IgD-negative memory B cell (primary cell): ENCODE measurements at regions not wholly inside any gene's neighbourhood (a gene's known extent, or its start where the extent isn't known, plus 50 kb on each side); places are given as distances from the start of the nearest gene placed in this dataset.

ENCODE experiments used
- H3K27ac Mint-ChIP-seq, 3 donors: one replicate each; pipeline ENCODE4 v1.8.0; 2020 to 2022; ENCODE audit warnings: mild to moderate bottlenecking in 3 of 3, mixed read lengths in 3 of 3, moderate library complexity in 1 of 3
- H3K27me3 Mint-ChIP-seq: one replicate; pipeline ENCODE4 v1.8.0; 2021; ENCODE audit warnings: mixed read lengths
- H3K36me3 Mint-ChIP-seq: one replicate; pipeline ENCODE4 v1.8.0; 2020; ENCODE audit warnings: mild to moderate bottlenecking, mixed read lengths
- H3K4me1 Mint-ChIP-seq, 3 donors: one replicate each; pipeline ENCODE4 v1.8.0; 2020 to 2022; ENCODE audit warnings: mixed read lengths in 3 of 3, mild to moderate bottlenecking in 1 of 3
- H3K4me3 Mint-ChIP-seq, 4 donors: one replicate each; pipeline ENCODE4 v1.8.0; 2020 to 2022; ENCODE audit warnings: mild to moderate bottlenecking in 4 of 4, mixed read lengths in 4 of 4, moderate library complexity in 3 of 4
- H3K9me3 Mint-ChIP-seq, 3 donors: one replicate each; pipeline ENCODE4 v1.8.0; 2020 to 2021; ENCODE audit warnings: mixed read lengths in 3 of 3, mild to moderate bottlenecking in 1 of 3

DNA sequence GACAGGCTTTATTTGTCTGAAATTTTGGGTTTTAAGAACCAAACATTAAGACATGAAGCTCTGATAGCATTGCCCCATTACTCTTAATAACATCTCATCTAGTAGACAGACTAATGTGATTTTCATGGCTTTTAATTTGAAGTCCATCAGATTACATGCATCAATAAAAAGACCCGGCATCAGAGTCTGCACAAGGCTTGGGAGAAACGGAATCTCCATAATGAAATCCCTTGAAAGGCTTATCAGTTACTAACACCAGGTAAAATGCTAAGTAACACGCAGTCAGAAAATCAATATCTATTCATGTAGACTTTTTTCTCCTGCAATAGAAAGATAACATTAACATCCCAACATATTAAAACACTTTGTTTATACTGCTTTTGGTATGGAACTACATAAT lies 1485.2 kb upstream of the DDX18 start:
- peaks cover 0 to 19% (median 5%) of the 10 kb centered on the region in 3 donors for H3K9me3 Mint-ChIP-seq
- no peaks in the 10 kb centered on the region for H3K36me3 Mint-ChIP-seq
- no peaks in the 10 kb centered on the region for H3K27me3 Mint-ChIP-seq
- no peak overlapping the region for H3K4me3 Mint-ChIP-seq
- no peaks in the 10 kb centered on the region for H3K4me1 Mint-ChIP-seq
- no peak overlapping the region for H3K27ac Mint-ChIP-seq

- Mint-ChIP-seq H3K27me3 (no peaks in the 10 kb centered on the region), H3K9me3 (peaks cover 0 to 4% (median 0%) of the 10 kb centered on the region in 3 donors), H3K4me3 (no peak overlapping the region), H3K36me3 (no peaks in the 10 kb centered on the region), H3K27ac (no peak overlapping the region), H3K4me1 (no peaks in the 10 kb centered on the region)
Measured at GRCh38 chr2:116340690-116341089, 1473.8 kb upstream of the DDX18 start.

DNA sequence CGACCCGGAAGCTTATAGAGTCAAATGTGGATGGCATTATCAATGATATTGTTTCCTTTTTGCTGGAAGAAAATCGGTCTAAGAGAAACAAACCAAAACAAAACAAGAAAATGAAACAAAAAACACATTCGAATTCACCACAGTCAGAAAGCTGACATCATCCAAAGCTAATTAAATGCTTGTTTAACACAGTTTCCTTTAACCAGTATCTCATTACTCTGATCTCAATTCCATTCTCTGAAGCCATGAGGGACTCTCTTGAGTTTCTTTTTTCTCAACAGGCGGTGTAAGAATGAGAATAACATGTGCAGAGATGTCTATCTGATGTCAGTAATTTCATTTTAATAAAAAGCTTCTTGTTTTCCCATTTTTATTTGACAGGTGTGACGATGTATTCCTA lies 1448.3 kb upstream of the DDX18 start:
- Mint-ChIP-seq H3K4me3 (no peak overlapping the region), H3K4me1 (peaks cover 0 to 3% (median 0%) of the 10 kb centered on the region in 3 donors), H3K27me3 (no peaks in the 10 kb centered on the region), H3K9me3 (peaks cover 2 to 12% (median 2%) of the 10 kb centered on the region in 3 donors), H3K36me3 (no peaks in the 10 kb centered on the region), H3K27ac (no peak overlapping the region)

- H3K27ac Mint-ChIP-seq: no peak overlapping the region
- no peaks in the 10 kb centered on the region for H3K27me3 Mint-ChIP-seq
- no peaks in the 10 kb centered on the region for H3K36me3 Mint-ChIP-seq
- H3K9me3 Mint-ChIP-seq: peaks cover 0 to 13% (median 12%) of the 10 kb centered on the region in 3 donors
- H3K4me3 Mint-ChIP-seq: no peak overlapping the region
- H3K4me1 Mint-ChIP-seq: no peaks in the 10 kb centered on the region
Measured at GRCh38 chr2:116378786-116379185, 1435.7 kb upstream of the DDX18 start.

DNA sequence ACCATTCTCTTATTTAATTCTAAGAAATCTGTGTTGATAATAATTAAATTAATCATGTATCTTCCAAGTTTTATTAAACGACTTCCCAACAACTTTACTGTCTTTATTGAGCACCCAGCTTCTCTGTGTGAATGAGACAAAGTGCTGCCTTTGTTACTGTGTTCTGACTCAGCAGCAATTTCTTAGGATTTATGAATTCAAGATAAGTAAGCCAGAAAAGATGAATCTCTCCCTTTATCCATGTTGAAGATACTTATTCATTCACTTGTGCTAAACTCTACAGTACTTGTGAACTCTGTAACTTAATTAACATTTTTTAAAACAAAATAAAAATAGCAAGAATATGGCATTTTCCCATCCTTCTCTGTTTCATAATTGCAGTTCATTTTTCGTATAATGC lies 1403.3 kb upstream of the DDX18 start:
- H3K27ac Mint-ChIP-seq: no peak overlapping the region
- no peaks in the 10 kb centered on the region for H3K27me3 Mint-ChIP-seq
- H3K36me3 Mint-ChIP-seq: peaks cover 2% of the 10 kb centered on the region
- no peaks in the 10 kb centered on the region for H3K4me1 Mint-ChIP-seq
- H3K4me3 Mint-ChIP-seq: no peak overlapping the region
- H3K9me3 Mint-ChIP-seq: peaks cover 2 to 20% (median 9%) of the 10 kb centered on the region in 3 donors

- H3K4me3 Mint-ChIP-seq: no peak overlapping the region
- peaks cover 5% of the 10 kb centered on the region for H3K36me3 Mint-ChIP-seq
- H3K9me3 Mint-ChIP-seq: peaks cover 5 to 19% (median 5%) of the 10 kb centered on the region in 3 donors
- H3K27me3 Mint-ChIP-seq: no peaks in the 10 kb centered on the region
- H3K4me1 Mint-ChIP-seq: no peaks in the 10 kb centered on the region
- no peak overlapping the region for H3K27ac Mint-ChIP-seq
Measured at GRCh38 chr2:116413659-116414058, 1400.8 kb upstream of the DDX18 start.

- H3K36me3 Mint-ChIP-seq: peaks cover 5% of the 10 kb centered on the region
- H3K27ac Mint-ChIP-seq: no peak overlapping the region
- H3K9me3 Mint-ChIP-seq: peaks cover 5 to 14% (median 7%) of the 10 kb centered on the region in 3 donors
- no peak overlapping the region for H3K4me3 Mint-ChIP-seq
- H3K4me1 Mint-ChIP-seq: no peaks in the 10 kb centered on the region
- no peaks in the 10 kb centered on the region for H3K27me3 Mint-ChIP-seq
Measured at GRCh38 chr2:116416731-116417377, 1397.6 kb upstream of the DDX18 start.

DNA sequence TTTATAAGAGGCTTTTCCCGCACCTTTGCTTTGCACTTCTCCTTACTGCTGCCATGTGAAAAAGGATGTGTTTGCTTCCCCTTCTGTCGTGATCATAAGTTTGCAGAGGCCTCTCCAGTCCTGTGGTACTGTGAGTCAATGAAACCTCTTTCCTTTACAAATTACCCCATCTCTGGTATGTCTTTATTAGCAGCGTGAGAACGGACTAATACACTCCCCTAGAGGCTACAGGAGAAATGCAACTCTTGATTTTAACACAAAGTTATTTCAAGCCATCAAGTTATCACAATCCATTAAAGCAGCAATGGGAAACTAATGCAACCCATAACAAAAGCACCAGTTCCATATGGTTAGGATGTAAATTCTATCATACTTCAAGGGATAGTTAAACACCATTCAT lies 1378.8 kb upstream of the DDX18 start:
- Mint-ChIP-seq H3K4me1 (no peaks in the 10 kb centered on the region), H3K27ac (no peak overlapping the region), H3K9me3 (peaks cover 0 to 9% (median under 1%) of the 10 kb centered on the region in 3 donors), H3K36me3 (no peaks in the 10 kb centered on the region), H3K27me3 (no peaks in the 10 kb centered on the region), H3K4me3 (no peak overlapping the region)

DNA sequence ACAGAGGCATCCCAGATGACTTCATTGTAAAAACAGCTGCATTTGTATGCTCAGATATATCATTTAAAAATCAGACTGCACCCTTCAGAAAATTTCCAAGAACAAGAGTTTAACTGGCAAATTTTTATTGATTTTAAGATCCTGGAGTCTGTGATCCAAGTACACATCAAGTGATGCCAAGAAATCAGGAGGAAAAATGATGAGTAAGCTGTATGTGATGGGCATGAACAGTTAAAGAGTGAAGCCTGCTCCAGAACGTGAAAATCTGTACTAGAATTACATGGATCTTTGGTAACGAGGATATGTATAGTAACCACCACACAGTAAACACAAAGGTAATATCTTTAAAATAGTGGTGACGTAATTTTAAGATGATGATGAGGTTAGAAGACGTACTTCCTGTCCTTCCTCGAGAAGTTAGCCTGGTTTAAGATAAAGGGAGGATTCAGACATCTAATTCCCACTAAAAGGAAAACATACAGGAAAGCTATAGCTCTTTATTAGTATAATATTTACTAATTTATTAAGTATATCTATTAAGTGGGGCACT lies 1374.3 kb upstream of the DDX18 start:
- H3K4me3 Mint-ChIP-seq: no peak overlapping the region
- no peaks in the 10 kb centered on the region for H3K4me1 Mint-ChIP-seq
- H3K27ac Mint-ChIP-seq: no peak overlapping the region
- no peaks in the 10 kb centered on the region for H3K36me3 Mint-ChIP-seq
- peaks cover 0 to 5% (median 4%) of the 10 kb centered on the region in 3 donors for H3K9me3 Mint-ChIP-seq
- H3K27me3 Mint-ChIP-seq: no peaks in the 10 kb centered on the region

GRCh38 chr2:116442418-116442817 lies 1372.1 kb upstream of the DDX18 start:
- H3K9me3 Mint-ChIP-seq: peaks cover 4 to 5% (median 4%) of the 10 kb centered on the region in 3 donors
- H3K27ac Mint-ChIP-seq: no peak overlapping the region
- H3K4me1 Mint-ChIP-seq: no peaks in the 10 kb centered on the region
- H3K4me3 Mint-ChIP-seq: no peak overlapping the region
- H3K36me3 Mint-ChIP-seq: no peaks in the 10 kb centered on the region
- no peaks in the 10 kb centered on the region for H3K27me3 Mint-ChIP-seq

DNA sequence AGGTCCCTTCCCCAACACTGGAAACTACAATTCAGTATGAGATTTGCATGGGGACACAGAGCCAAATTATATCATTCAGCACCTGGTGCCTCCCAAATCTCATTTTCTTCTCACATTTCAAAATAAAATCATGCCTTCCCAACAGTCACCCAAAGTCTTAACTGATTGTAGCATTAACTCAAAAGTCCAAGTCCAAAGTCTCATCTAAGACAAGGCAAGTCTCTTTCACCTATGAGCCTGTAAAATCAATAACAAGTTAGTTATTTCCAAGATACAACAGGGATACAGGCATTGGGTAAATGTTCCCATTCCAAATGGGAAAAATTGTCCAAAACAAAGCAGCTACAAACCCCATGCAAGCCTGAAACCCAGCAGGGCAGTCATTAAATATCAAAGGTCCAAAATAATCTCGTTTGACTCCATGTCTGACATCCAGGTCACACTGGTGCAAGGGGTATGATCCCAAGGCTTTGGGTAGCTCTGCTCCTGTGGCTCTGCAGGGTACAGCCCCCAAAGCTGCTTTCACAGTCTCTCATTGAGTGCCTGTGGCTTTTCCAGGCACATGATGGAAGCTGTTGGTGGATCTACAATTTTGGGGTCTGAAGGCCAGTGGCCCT lies 1370.1 kb upstream of the DDX18 start:
- no peak overlapping the region for H3K27ac Mint-ChIP-seq
- H3K27me3 Mint-ChIP-seq: no peaks in the 10 kb centered on the region
- H3K4me3 Mint-ChIP-seq: no peak overlapping the region
- no peaks in the 10 kb centered on the region for H3K36me3 Mint-ChIP-seq
- H3K9me3 Mint-ChIP-seq: peaks cover 4 to 11% (median 4%) of the 10 kb centered on the region in 3 donors
- no peaks in the 10 kb centered on the region for H3K4me1 Mint-ChIP-seq

GRCh38 chr2:116450990-116451389 lies 1363.5 kb upstream of the DDX18 start:
- Mint-ChIP-seq H3K4me3 (no peak overlapping the region), H3K36me3 (no peaks in the 10 kb centered on the region), H3K9me3 (peaks cover 0 to 27% (median under 1%) of the 10 kb centered on the region in 3 donors), H3K27me3 (no peaks in the 10 kb centered on the region), H3K27ac (no peak overlapping the region), H3K4me1 (no peaks in the 10 kb centered on the region)

GRCh38 chr2:116452651-116453050 lies 1361.8 kb upstream of the DDX18 start:
- H3K4me3 Mint-ChIP-seq: no peak overlapping the region

DNA sequence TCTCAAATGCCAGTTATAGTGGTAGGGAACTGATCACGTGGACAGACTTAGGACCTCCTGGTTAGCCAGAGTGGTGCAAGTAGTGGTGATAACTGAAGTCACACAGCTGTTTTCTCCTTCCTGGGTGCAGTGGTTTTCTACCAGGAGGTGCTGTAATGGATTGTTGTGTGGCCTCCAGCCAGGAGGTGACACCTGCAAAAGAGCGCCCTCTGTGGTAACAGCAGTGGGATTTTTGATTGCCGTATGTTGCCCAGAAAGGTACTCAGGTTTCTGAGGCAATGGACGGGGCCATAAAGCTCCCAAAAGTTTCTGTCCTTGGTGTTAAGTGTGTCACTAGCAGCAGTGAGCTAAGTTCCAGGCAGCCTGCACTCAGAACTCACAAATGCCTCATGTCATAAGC lies 1358.1 kb upstream of the DDX18 start:
- Mint-ChIP-seq H3K4me1 (no peaks in the 10 kb centered on the region), H3K27me3 (no peaks in the 10 kb centered on the region), H3K27ac (no peak overlapping the region), H3K9me3 (peaks cover 3 to 17% (median 7%) of the 10 kb centered on the region in 3 donors), H3K36me3 (no peaks in the 10 kb centered on the region), H3K4me3 (no peak overlapping the region)

More at GRCh38 chr2:116452651-116453050, 1361.8 kb upstream of the DDX18 start:
- Mint-ChIP-seq H3K27ac (no peak overlapping the region), H3K9me3 (peaks cover 0 to 27% (median 0%) of the 10 kb centered on the region in 3 donors), H3K27me3 (no peaks in the 10 kb centered on the region), H3K36me3 (no peaks in the 10 kb centered on the region), H3K4me1 (no peaks in the 10 kb centered on the region)

DNA sequence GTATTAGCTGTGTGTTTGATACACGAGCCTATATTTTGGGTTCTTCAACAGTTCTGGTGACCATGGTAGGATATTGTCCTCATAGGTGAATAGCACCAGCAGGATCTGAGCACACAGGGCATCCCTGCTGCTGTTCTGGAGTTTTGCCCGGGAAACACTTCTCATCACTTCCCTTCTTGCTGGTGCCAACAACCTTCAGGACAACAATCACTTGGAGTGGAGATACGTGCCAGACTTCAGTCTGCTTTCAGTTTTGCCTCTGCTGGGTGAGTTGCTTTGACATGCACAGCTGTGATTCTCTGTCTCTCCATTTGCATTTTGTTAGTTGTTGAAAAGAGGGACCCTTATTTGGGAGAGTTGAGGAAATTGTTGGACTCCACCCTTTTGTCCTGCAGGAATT lies 1347.2 kb upstream of the DDX18 start:
- Mint-ChIP-seq H3K36me3 (peaks cover 1% of the 10 kb centered on the region), H3K9me3 (peaks cover 12 to 28% (median 16%) of the 10 kb centered on the region in 3 donors), H3K27ac (no peak overlapping the region), H3K4me1 (no peaks in the 10 kb centered on the region), H3K27me3 (no peaks in the 10 kb centered on the region), H3K4me3 (no peak overlapping the region)

DNA sequence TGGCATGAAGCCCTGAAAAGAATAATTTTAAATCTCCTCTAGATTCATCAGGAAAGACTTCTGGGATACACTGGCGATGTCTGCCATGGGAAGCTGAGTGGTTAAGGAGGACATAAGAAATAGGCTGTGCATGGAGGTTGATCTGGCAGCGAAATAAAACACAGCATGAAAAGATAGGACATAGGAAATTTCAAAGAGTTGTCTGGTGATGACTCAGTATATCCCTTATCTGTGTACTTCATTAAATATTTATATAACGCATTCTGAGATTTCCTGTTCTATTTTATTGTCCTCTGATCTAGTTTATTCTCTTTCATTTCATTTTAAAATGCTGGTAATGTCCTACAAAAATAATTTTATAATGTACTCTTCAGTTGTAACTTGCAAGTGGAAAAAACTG lies 1337.3 kb upstream of the DDX18 start:
- H3K27me3 Mint-ChIP-seq: no peaks in the 10 kb centered on the region
- no peak overlapping the region for H3K27ac Mint-ChIP-seq
- H3K4me1 Mint-ChIP-seq: no peaks in the 10 kb centered on the region
- H3K4me3 Mint-ChIP-seq: no peak overlapping the region
- no peaks in the 10 kb centered on the region for H3K36me3 Mint-ChIP-seq
- peaks cover 0 to 6% (median 6%) of the 10 kb centered on the region in 3 donors for H3K9me3 Mint-ChIP-seq
